ENCODE measurements at regions not wholly inside any gene's neighbourhood (a gene's known extent, or its start where the extent isn't known, plus 50 kb on each side); places are given as distances from the start of the nearest gene placed in this dataset.

DNA sequence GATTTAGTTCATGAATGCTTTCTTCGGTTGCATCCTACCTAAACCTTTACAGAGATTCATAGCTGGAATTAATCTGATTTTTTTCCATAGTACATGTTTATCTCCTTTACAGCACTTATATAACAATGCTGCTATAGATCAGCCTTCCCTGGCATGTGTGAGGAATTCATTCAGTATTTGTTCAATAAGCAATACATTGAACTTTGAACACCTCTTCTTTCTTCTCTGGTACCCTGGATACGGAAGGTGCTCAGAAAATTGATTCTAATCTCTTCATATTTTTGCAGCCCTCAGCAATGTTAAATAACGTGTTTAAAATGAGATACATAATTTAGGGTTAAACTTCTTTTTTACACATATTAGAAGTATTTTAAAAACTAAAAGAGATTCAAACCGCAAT lies 467.4 kb downstream of the TRIML1 start:
- POLR2A ChIA-PET, result no interaction called here
- no peak overlapping the region for H3K27ac ChIP-seq (ENCODE audit: low read length)
- H3K27me3 ChIP-seq (ENCODE audit: control insufficient read depth, insufficient read depth, low read length), result no peaks in the 10 kb centered on the region
- H3K36me3 ChIP-seq (ENCODE audit: control insufficient read depth, insufficient read depth, low read length), result no peaks in the 10 kb centered on the region
- ATAC-seq, result no peak
- CTCF ChIA-PET, result no interaction called here
- no peak for DNase-seq (ENCODE audit: low read depth, low spot score)
- H3K4me3 ChIP-seq (ENCODE audit: low read depth in 2 of 2, low read length in 2 of 2), result no peak overlapping the region
- BruUV-seq (replicated peaks), result no TSS peak
- no peaks in the 10 kb centered on the region for H3K4me1 ChIP-seq (ENCODE audit: control insufficient read depth, insufficient read depth, low read length)
- intact Hi-C loops (cut with micrococcal nuclease; ENCODE audit: unreplicated experiment) (no loop called here), in situ Hi-C loops (cut with HindIII; ENCODE audit: low pct_unique_long_range_greater_than_20kb, low sequenced_read_pairs) (no loop called here)
- no peaks in the 10 kb centered on the region for H3K9me3 ChIP-seq (ENCODE audit: control insufficient read depth, insufficient read depth, low read depth, low read length)
- TF ChIP-seq POLR2AphosphoS5 (IDR thresholded peaks at IDR 0.05; ENCODE audit: low read depth, low read length) (no peak), SIN3A (IDR thresholded peaks at IDR 0.05; ENCODE audit: borderline replicate concordance, insufficient read depth, low read depth, low read length) (no peak), TCF7L2 (IDR thresholded peaks at IDR 0.05; ENCODE audit: low read depth, low read length) (no peak)
- TF ChIP-seq, protein P1, sequence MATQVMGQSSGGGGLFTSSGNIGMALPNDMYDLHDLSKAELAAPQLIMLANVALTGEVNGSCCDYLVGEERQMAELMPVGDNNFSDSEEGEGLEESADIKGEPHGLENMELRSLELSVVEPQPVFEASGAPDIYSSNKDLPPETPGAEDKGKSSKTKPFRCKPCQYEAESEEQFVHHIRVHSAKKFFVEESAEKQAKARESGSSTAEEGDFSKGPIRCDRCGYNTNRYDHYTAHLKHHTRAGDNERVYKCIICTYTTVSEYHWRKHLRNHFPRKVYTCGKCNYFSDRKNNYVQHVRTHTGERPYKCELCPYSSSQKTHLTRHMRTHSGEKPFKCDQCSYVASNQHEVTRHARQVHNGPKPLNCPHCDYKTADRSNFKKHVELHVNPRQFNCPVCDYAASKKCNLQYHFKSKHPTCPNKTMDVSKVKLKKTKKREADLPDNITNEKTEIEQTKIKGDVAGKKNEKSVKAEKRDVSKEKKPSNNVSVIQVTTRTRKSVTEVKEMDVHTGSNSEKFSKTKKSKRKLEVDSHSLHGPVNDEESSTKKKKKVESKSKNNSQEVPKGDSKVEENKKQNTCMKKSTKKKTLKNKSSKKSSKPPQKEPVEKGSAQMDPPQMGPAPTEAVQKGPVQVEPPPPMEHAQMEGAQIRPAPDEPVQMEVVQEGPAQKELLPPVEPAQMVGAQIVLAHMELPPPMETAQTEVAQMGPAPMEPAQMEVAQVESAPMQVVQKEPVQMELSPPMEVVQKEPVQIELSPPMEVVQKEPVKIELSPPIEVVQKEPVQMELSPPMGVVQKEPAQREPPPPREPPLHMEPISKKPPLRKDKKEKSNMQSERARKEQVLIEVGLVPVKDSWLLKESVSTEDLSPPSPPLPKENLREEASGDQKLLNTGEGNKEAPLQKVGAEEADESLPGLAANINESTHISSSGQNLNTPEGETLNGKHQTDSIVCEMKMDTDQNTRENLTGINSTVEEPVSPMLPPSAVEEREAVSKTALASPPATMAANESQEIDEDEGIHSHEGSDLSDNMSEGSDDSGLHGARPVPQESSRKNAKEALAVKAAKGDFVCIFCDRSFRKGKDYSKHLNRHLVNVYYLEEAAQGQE (IDR thresholded peaks at IDR 0.05; ENCODE audit: insufficient read depth in 1 of 2, low read depth in 2 of 2, low read length in 1 of 2), result no peak
- TF ChIP-seq, protein P2, sequence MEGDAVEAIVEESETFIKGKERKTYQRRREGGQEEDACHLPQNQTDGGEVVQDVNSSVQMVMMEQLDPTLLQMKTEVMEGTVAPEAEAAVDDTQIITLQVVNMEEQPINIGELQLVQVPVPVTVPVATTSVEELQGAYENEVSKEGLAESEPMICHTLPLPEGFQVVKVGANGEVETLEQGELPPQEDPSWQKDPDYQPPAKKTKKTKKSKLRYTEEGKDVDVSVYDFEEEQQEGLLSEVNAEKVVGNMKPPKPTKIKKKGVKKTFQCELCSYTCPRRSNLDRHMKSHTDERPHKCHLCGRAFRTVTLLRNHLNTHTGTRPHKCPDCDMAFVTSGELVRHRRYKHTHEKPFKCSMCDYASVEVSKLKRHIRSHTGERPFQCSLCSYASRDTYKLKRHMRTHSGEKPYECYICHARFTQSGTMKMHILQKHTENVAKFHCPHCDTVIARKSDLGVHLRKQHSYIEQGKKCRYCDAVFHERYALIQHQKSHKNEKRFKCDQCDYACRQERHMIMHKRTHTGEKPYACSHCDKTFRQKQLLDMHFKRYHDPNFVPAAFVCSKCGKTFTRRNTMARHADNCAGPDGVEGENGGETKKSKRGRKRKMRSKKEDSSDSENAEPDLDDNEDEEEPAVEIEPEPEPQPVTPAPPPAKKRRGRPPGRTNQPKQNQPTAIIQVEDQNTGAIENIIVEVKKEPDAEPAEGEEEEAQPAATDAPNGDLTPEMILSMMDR (IDR thresholded peaks at IDR 0.05), result no peak

DNA sequence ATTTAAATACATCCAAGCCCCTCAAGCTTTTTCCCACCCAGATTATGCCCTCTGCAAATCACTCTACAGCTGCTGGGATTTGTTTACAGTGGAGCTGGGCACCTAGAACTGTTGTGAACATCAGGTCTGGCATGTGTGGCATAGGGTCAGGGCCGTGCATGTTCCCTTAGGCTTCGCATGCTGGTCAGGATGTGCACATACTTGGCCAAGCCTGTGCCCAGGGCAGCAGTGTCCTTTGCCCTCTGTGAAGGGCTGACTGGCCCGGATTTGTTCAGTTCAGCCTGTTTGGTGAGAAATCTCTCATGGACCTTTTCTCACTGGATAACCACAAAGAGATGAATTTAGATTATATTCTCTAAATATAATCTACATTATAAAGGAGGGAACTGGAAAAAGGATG lies 471.9 kb downstream of the TRIML1 start:
- in situ Hi-C loops (cut with HindIII; ENCODE audit: low pct_unique_long_range_greater_than_20kb, low sequenced_read_pairs) (no loop called here), intact Hi-C loops (cut with micrococcal nuclease; ENCODE audit: unreplicated experiment) (no loop called here)
- ATAC-seq, result no peak
- ChIA-PET POLR2A (no interaction called here), CTCF (no interaction called here)
- Histone ChIP-seq H3K4me3 (ENCODE audit: low read depth in 2 of 2, low read length in 2 of 2) (no peak overlapping the region), H3K9me3 (ENCODE audit: control insufficient read depth, insufficient read depth, low read depth, low read length) (no peaks in the 10 kb centered on the region), H3K27ac (ENCODE audit: low read length) (no peak overlapping the region), H3K27me3 (ENCODE audit: control insufficient read depth, insufficient read depth, low read length) (no peaks in the 10 kb centered on the region), H3K4me1 (ENCODE audit: control insufficient read depth, insufficient read depth, low read length) (no peaks in the 10 kb centered on the region), H3K36me3 (ENCODE audit: control insufficient read depth, insufficient read depth, low read length) (no peaks in the 10 kb centered on the region)
- no TSS peak for BruUV-seq (replicated peaks)
- TF ChIP-seq TCF7L2 (IDR thresholded peaks at IDR 0.05; ENCODE audit: low read depth, low read length) (no peak), SIN3A (IDR thresholded peaks at IDR 0.05; ENCODE audit: borderline replicate concordance, insufficient read depth, low read depth, low read length) (no peak), POLR2AphosphoS5 (IDR thresholded peaks at IDR 0.05; ENCODE audit: low read depth, low read length) (no peak)
- TF ChIP-seq, protein P2 (IDR thresholded peaks at IDR 0.05), result no peak
- TF ChIP-seq, protein P1 (IDR thresholded peaks at IDR 0.05; ENCODE audit: insufficient read depth in 1 of 2, low read depth in 2 of 2, low read length in 1 of 2), result no peak
- DNase-seq (ENCODE audit: low read depth, low spot score), result no peak
